ENCODE measurements at regions not wholly inside any gene's neighbourhood (a gene's known extent, or its start where the extent isn't known, plus 50 kb on each side); places are given as distances from the start of the nearest gene placed in this dataset.

GRCh38 chr5:24714746-24715145, 70.0 kb upstream of the CDH10 start:
- peak; percentile 13 for DNase-seq (ENCODE audit: low spot score)

GRCh38 chr5:24712947-24713346, 68.2 kb upstream of the CDH10 start:
- peak; percentile 6 for DNase-seq (ENCODE audit: low spot score)

GRCh38 chr5:24712047-24712446, 67.3 kb upstream of the CDH10 start:
- DNase-seq (ENCODE audit: low spot score) = no peak

- no peak for DNase-seq (ENCODE audit: low spot score)
These were observed 59.2 kb upstream of the CDH10 start for GRCh38 chr5:24703934-24704333.

Data from GM03348 (cell line).